HepG2 (cell line): ENCODE measurements at regions not wholly inside any gene's neighbourhood (a gene's known extent, or its start where the extent isn't known, plus 50 kb on each side); places are given as distances from the start of the nearest gene placed in this dataset.

Experiments used
- ATAC-seq: fragments of 200-7000 bp; cut with Tn5 transposase; 3 replicates; pipeline ENCODE4 v1.9.1; 2020; ENCODE audit warnings: mild to moderate bottlenecking, moderate library complexity
- BruUV-seq: library from RNA; stranded (reverse); fragments of 400-500 nt; replicated peaks from 2 replicates; lab custom pipeline; 2021; lab: Mats Ljungman, UMichigan
- CTCF ChIA-PET: fragments of 300-600 bp; formaldehyde crosslinking; extraction: SDS; loops from one replicate; lab custom pipeline; 2021; ENCODE audit warnings: low total read pairs, inconsistent platforms, low intra/inter-chr PET ratio; lab: Yijun Ruan, JAX
- POLR2A ChIA-PET: fragments of 350-600 bp; sonication (Branson Sonifier 250); formaldehyde crosslinking; loops from one replicate; lab custom pipeline; 2020; ENCODE audit warnings: antibody characterized with exemption, inconsistent platforms; lab: Yijun Ruan, JAX
- DNase-seq: peaks from one replicate; pipeline ENCODE4 v3.0.0-alpha.2; 2015; ENCODE audit warnings: low spot score
- FAIRE-seq: peaks from 3 replicates; lab custom pipeline; 2011; peaks lifted over from hg19 to GRCh38; lab: Jason Lieb, UNC
- H2AFZ ChIP-seq: one replicate; pipeline ENCODE4 v1.6.1; 2011; ENCODE audit warnings: low read length, inconsistent platforms
- H3K27ac ChIP-seq: fragments of 300-600 bp; 3 replicates; pipeline ENCODE4 v1.8.0; 2011; ENCODE audit warnings: mixed run types, mild to moderate bottlenecking, mixed read lengths, low read length, inconsistent platforms; ENCODE audit not compliant: insufficient read depth; ENCODE audit errors: extremely low read length
- H3K27me3 ChIP-seq, 2 experiments: fragments of 200-600 bp in 1 of 2; 2 replicates in 1 of 2; 3 replicates in 1 of 2; pipeline versions ENCODE4 v1.6.0 to v1.8.0; 2011; ENCODE audit warnings: low read length in 2 of 2, mild to moderate bottlenecking in 2 of 2, moderate library complexity in 2 of 2, inconsistent platforms in 1 of 2; ENCODE audit not compliant: insufficient read depth in 2 of 2, control insufficient read depth in 1 of 2
- H3K36me3 ChIP-seq, 2 experiments: fragments of 200-600 bp in 1 of 2; replicated peaks in 1 of 2; 2 replicates in 1 of 2; 3 replicates in 1 of 2; pipeline versions ENCODE4 v1.5.1 to v1.8.0; 2011; ENCODE audit warnings: low read length in 2 of 2, inconsistent platforms in 1 of 2; ENCODE audit not compliant: insufficient read depth in 2 of 2, control insufficient read depth in 1 of 2
- H3K4me1 ChIP-seq: 2 replicates; pipeline ENCODE4 v1.5.1; 2012; ENCODE audit warnings: low read length, inconsistent platforms; ENCODE audit not compliant: insufficient read depth
- H3K4me2 ChIP-seq: 2 replicates; pipeline ENCODE4 v1.6.0; 2011; ENCODE audit warnings: low read depth, low read length, inconsistent platforms
- H3K4me3 ChIP-seq, 3 experiments: fragments of 200-600 bp in 1 of 3; sonication (generic), shearing (Covaris generic) in 1 of 3; replicated peaks in 1 of 3; 2 replicates each; pipeline ENCODE4 v1.5.1; 2011 to 2016; ENCODE audit warnings: low read length in 3 of 3, inconsistent platforms in 2 of 3, low read depth in 2 of 3, mild to moderate bottlenecking in 2 of 3, control low read depth in 1 of 3, mixed read lengths in 1 of 3; ENCODE audit not compliant: insufficient read depth in 1 of 3
- H3K79me2 ChIP-seq: one replicate; pipeline ENCODE4 v1.6.1; 2011; ENCODE audit warnings: low read length, inconsistent platforms; ENCODE audit not compliant: insufficient read depth
- H3K9ac ChIP-seq: 2 replicates; pipeline ENCODE4 v1.6.0; 2011; ENCODE audit warnings: mild to moderate bottlenecking, low read depth, low read length, inconsistent platforms; ENCODE audit not compliant: insufficient read depth
- H3K9me3 ChIP-seq: 2 replicates; pipeline ENCODE4 v1.5.1; 2012; ENCODE audit warnings: mild to moderate bottlenecking, low read length
- H4K20me1 ChIP-seq: 2 replicates; pipeline ENCODE4 v1.6.0; 2011; ENCODE audit warnings: inconsistent platforms, mild to moderate bottlenecking, low read length, moderate library complexity; ENCODE audit not compliant: insufficient read depth
- AGO1 ChIP-seq: fragments of 200-400 bp; formaldehyde crosslinking; IDR thresholded peaks from 2 replicates; pipeline ENCODE4 v1.6.1; 2017; ENCODE audit warnings: mild to moderate bottlenecking, low read depth, low read length, moderate library complexity; ENCODE audit not compliant: poor library complexity, severe bottlenecking
- AKAP8 ChIP-seq: sonication (generic); formaldehyde crosslinking; IDR thresholded peaks from 2 replicates; pipeline ENCODE4 v1.5.1; 2020; ENCODE audit warnings: mild to moderate bottlenecking, missing genetic modification reagents
- ETS1 ChIP-seq: sonication (generic); formaldehyde crosslinking; IDR thresholded peaks from 2 replicates; pipeline ENCODE4 v1.4.0; 2020; ENCODE audit warnings: missing genetic modification reagents
- FOSL2 ChIP-seq: sonication (generic); formaldehyde crosslinking; IDR thresholded peaks from 2 replicates; pipeline ENCODE4 v1.4.0; 2020; ENCODE audit warnings: missing genetic modification reagents
- HIC2 ChIP-seq: sonication (generic); formaldehyde crosslinking; IDR thresholded peaks from 2 replicates; pipeline ENCODE4 v1.9.0; 2022; ENCODE audit warnings: low read depth, missing genetic modification reagents
- HOXA5 ChIP-seq: sonication (generic); formaldehyde crosslinking; IDR thresholded peaks from 2 replicates; pipeline ENCODE4 v1.4.0; 2020; ENCODE audit warnings: missing genetic modification reagents
- KDM4B ChIP-seq: sonication (generic); formaldehyde crosslinking; IDR thresholded peaks from 2 replicates; pipeline ENCODE4 v1.4.0; 2020; ENCODE audit warnings: missing genetic modification reagents
- MYPOP ChIP-seq: sonication (generic); formaldehyde crosslinking; IDR thresholded peaks from 2 replicates; pipeline ENCODE4 v1.8.1; 2023; ENCODE audit warnings: mild to moderate bottlenecking, moderate library complexity, missing genetic modification reagents
- PAX8 ChIP-seq: sonication (generic); formaldehyde crosslinking; IDR thresholded peaks from 2 replicates; pipeline ENCODE4 v1.8.0; 2022; ENCODE audit warnings: mild to moderate bottlenecking, missing genetic modification reagents, borderline replicate concordance
- PPARG ChIP-seq: conservative IDR thresholded peaks from 2 replicates; pipeline ENCODE4 v1.6.1; 2016; ENCODE audit warnings: missing biosample characterization, missing genetic modification reagents
- RFXAP ChIP-seq: sonication (generic); formaldehyde crosslinking; IDR thresholded peaks from 2 replicates; pipeline ENCODE4 v1.4.0; 2020; ENCODE audit warnings: missing genetic modification reagents, borderline replicate concordance
- SIN3B ChIP-seq: fragments of 150-350 bp; IDR thresholded peaks from 2 replicates; pipeline ENCODE4 v1.6.1; 2014; ENCODE audit warnings: low read length
- ZBTB42 ChIP-seq: sonication (generic); formaldehyde crosslinking; IDR thresholded peaks from 2 replicates; pipeline ENCODE4 v1.5.0; 2020; ENCODE audit warnings: mild to moderate bottlenecking, missing genetic modification reagents
- ZNF160 ChIP-seq: sonication (generic); formaldehyde crosslinking; IDR thresholded peaks from 2 replicates; pipeline ENCODE4 v1.8.0; 2022; ENCODE audit warnings: mild to moderate bottlenecking, inconsistent platforms, missing genetic modification reagents
- ZNF274 ChIP-seq: sonication (generic); formaldehyde crosslinking; IDR thresholded peaks from 2 replicates; pipeline ENCODE4 v1.5.1; 2020; ENCODE audit warnings: mild to moderate bottlenecking, missing genetic modification reagents
- ZNF414 ChIP-seq: sonication (generic); formaldehyde crosslinking; IDR thresholded peaks from 2 replicates; pipeline ENCODE4 v1.5.0; 2020; ENCODE audit warnings: missing genetic modification reagents
- ZNF574 ChIP-seq: sonication (generic); formaldehyde crosslinking; IDR thresholded peaks from 2 replicates; pipeline ENCODE4 v1.4.0; 2020; ENCODE audit warnings: missing genetic modification reagents
- ZNF7 ChIP-seq: IDR thresholded peaks from 2 replicates; pipeline ENCODE4 v1.6.1; 2016; ENCODE audit warnings: missing biosample characterization, missing genetic modification reagents
- in situ Hi-C: cut with HindIII; loops from 2 replicates; pipeline ENCODE4 v1.10.0; 2017; ENCODE audit warnings: low pct_unique_long_range_greater_than_20kb; ENCODE audit not compliant: extremely low pct_ligation_motif_present
- intact Hi-C: fragments of 100-400 bp; cut with micrococcal nuclease; formaldehyde crosslinking; loops from one replicate; pipeline ENCODE4 v1.10.0; 2022; ENCODE audit not compliant: unreplicated experiment

GRCh38 chr4:24334906-24335305 is 249.4 kb downstream of the DHX15 start (continued):
- no peak for TF ChIP-seq ZNF574
- TF ChIP-seq AKAP8, result no peak
- TF ChIP-seq ZBTB42, result no peak
- TF ChIP-seq FOSL2 (CRISPR knock-in tag), result no peak
- TF ChIP-seq SIN3B, result no peak
- no peak for TF ChIP-seq ZNF414 (CRISPR knock-in tag)
- TF ChIP-seq RFXAP, result no peak
- TF ChIP-seq KDM4B (CRISPR knock-in tag), result no peak
- TF ChIP-seq HOXA5 (CRISPR knock-in tag), result no peak
- TF ChIP-seq PAX8, result no peak
- TF ChIP-seq AGO1, result no peak

GRCh38 chr4:24330573-24330972 is 253.8 kb downstream of the DHX15 start:
- BruUV-seq, result no TSS peak
- in situ Hi-C loops, result no loop called here
- ChIA-PET POLR2A (no interaction called here), CTCF (no interaction called here)
- Histone ChIP-seq H3K4me3 (no peak overlapping the region), H3K36me3 (no peaks in the 10 kb centered on the region), H3K27ac (no peak overlapping the region), H3K79me2 (no peaks in the 10 kb centered on the region), H3K27me3 (no peaks in the 10 kb centered on the region), H3K4me2 (no peak overlapping the region), H3K9me3 (no peaks in the 10 kb centered on the region), H2AFZ (no peak overlapping the region), H3K9ac (no peak overlapping the region), H3K4me1 (no peaks in the 10 kb centered on the region), H4K20me1 (no peaks in the 10 kb centered on the region)
- no peak for DNase-seq
- no peak for FAIRE-seq
- intact Hi-C loops, result no loop called here
- ATAC-seq, result no peak
- TF ChIP-seq PPARG (CRISPR knock-in tag) (no peak), MYPOP (CRISPR knock-in tag) (no peak), HIC2 (CRISPR knock-in tag) (no peak), ZNF274 (no peak), ETS1 (no peak), ZNF7 (no peak), ZNF160 (CRISPR knock-in tag) (no peak)
